ENCODE measurements at regions not wholly inside any gene's neighbourhood (a gene's known extent, or its start where the extent isn't known, plus 50 kb on each side); places are given as distances from the start of the nearest gene placed in this dataset.
"Not testable (repeated sequence)": the region's sequence is repeated elsewhere in the genome, so short reads cannot be mapped to it uniquely, and the experiment has no call there.

GRCh38 chr7:10521306-10521705 is 452.4 kb upstream of the PHF14 start:
- DNase-seq (no peak), ATAC-seq (no peak)
- intact Hi-C loops (cut with DNase I, micrococcal nuclease) = no loop called here

DNA sequence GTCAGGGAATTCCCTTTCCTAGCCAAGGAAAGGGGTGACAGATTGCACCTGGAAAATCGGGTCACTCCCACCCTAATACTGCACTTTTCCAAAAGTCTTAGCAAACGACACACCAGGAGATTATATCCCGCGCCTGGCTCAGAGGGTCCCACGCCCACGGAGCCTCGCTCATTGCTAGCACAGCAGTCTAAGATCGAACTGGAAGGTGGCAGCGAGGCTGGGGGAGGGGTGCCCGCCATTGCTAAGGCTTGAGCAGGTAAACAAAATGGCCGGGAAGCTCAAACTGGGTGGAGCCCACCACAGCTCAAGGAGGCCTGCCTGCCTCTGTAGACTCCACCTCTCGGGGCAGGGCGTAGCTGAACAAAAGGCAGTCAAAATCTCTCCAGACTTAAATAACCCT is 440.2 kb upstream of the PHF14 start:
- DNase-seq; ATAC-seq; intact Hi-C loops (cut with DNase I, micrococcal nuclease): not testable (repeated sequence)

DNA sequence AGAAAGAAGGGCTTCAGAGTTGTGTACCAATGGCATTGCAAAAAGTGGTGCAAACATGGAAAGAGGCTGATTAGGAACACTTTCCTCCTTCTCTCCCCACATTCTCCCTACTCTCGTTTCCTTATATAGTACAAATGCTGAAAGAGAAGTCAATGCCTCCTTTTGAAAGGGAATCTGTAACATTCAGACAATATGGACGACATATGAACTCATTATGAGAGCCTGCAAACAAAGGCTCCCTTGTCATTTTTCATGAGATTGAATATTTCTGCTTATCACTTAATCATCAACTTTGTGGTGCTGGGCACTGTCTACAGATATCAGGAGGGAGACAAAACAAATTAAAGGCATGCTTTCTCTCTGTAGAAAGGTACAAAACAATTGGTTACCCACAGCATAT is 437.1 kb upstream of the PHF14 start:
- ATAC-seq (no peak), DNase-seq (no peak)
- intact Hi-C loops (cut with DNase I, micrococcal nuclease) = no loop called here

- intact Hi-C loops (cut with DNase I, micrococcal nuclease) = no loop called here
- ATAC-seq (no peak), DNase-seq (no peak)
Observed at GRCh38 chr7:10537764-10538163, 435.9 kb upstream of the PHF14 start.

- DNase-seq = no peak
- ATAC-seq = no peak
- intact Hi-C loops (cut with DNase I, micrococcal nuclease) = no loop called here
Observed at GRCh38 chr7:10557375-10557774, 416.3 kb upstream of the PHF14 start.

DNA sequence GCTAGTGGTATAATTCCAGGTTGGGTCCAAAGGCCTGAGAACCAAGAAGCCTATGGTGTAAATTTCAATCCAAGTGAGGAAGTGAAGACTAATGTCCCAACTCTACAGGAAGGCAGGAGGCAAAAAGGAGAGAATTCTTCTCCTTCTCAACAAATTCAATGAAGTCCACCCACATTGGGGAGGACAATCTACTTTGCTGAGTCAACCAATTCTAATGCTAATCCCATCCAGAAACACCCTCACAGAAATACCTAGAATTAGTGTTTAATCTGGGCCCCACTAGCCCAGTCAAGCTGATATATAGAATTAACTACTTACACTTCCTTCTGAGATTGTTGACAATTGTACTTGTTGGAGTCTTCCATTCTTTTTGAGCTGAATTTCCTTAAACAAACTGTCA is 413.2 kb upstream of the PHF14 start:
- intact Hi-C loops (cut with DNase I, micrococcal nuclease) = no loop called here
- DNase-seq = no peak
- no peak for ATAC-seq

DNA sequence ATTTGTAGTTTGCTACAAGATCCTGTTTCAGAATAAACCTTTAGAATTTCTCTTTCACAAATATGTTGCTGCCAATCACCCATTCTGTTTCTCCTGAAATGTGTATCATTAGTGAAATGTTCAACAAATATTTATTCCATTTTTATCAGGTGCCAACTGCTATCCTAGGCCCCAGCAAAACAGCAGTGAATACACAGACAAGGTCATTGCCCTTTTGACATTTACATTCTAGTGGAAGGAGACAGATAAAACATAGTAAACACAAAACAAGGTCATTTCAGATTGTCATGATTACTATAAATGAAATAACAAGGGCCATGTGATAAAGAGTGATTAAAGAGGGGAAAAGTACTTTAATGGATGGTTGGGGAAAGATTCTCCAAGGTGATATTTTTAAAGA is 404.8 kb upstream of the PHF14 start:
- no peak for DNase-seq
- intact Hi-C loops (cut with DNase I, micrococcal nuclease) = no loop called here

GRCh38 chr7:10571759-10572158 is 401.9 kb upstream of the PHF14 start:
- DNase-seq = no peak
- intact Hi-C loops (cut with DNase I, micrococcal nuclease) = no loop called here

More for the DNA sequence above, 404.8 kb upstream of the PHF14 start:
- no peak for ATAC-seq

GRCh38 chr7:10577866-10578374 is 395.8 kb upstream of the PHF14 start:
- ATAC-seq = no peak
- intact Hi-C loops (cut with DNase I, micrococcal nuclease) = no loop called here

More at GRCh38 chr7:10571759-10572158, 401.9 kb upstream of the PHF14 start:
- ATAC-seq = no peak

GRCh38 chr7:10579561-10579960 is 394.1 kb upstream of the PHF14 start:
- DNase-seq = no peak
- no peak for ATAC-seq
- intact Hi-C loops (cut with DNase I, micrococcal nuclease) = no loop called here

More at GRCh38 chr7:10577866-10578374, 395.8 kb upstream of the PHF14 start:
- DNase-seq = no peak

DNA sequence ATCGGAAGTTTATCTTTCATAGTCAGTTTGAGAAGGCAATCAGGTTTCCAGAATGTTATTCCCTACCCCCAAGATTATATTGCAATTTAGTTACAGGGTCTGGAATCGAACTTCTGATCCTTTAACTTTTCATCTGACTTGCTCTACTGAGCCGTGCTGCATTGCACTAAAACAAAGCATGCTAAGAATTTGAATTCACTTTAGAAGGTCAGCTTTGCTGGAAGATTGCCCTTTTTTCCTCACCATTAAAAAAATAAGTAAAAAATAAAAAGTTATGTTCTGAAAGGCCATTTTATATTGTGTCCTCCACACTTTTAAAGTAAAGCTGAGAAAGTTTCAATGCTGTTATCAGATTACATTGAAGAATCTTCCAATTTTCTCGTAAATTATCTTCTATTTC is 388.8 kb upstream of the PHF14 start:
- DNase-seq (no peak), ATAC-seq (no peak)
- intact Hi-C loops (cut with DNase I, micrococcal nuclease) = no loop called here

DNA sequence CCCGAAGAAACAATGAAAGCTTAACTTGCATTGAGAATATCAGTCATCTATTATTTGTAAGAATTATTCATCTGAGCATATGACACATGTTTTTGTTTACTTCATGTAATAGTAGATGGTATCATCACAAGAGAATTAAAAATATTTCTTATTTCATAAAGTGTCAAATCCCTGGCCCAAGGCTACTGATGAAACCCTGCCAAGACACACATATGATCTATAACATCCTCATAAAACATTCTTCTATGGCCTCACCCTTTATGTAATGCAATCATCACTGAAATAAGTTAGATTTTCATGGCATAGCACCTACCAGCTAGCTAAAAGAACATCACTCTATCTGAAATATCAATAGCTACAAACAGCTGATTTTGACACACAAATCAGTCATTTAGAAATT is 385.6 kb upstream of the PHF14 start:
- intact Hi-C loops (cut with DNase I, micrococcal nuclease) = no loop called here
- ATAC-seq = no peak
- no peak for DNase-seq

DNA sequence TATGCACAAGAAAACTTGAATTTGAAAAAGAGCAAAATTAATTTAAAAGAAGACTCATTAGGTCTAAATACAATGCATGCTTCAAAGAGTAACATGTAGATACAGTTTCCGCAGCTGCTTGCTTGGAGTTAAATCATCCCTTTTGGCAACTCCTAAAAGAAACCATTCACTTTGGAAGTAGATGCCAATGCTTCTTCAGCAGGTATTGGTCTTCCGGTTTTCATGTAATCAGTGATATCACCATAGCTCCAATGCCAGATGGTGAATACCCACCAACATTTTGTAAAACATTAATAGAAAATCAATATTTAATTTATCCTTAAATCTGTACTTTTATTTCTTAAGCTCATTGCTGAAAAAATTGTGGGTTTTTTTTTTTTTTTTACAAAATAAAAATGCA is 381.1 kb upstream of the PHF14 start:
- ATAC-seq (no peak), DNase-seq (no peak)
- intact Hi-C loops (cut with DNase I, micrococcal nuclease) = no loop called here

GRCh38 chr7:10593080-10593479 is 380.6 kb upstream of the PHF14 start:
- DNase-seq = no peak

GRCh38 chr7:10596827-10597226 is 376.8 kb upstream of the PHF14 start:
- no peak for DNase-seq
- intact Hi-C loops (cut with DNase I, micrococcal nuclease) = no loop called here
- no peak for ATAC-seq

More at GRCh38 chr7:10593080-10593479, 380.6 kb upstream of the PHF14 start:
- intact Hi-C loops (cut with DNase I, micrococcal nuclease) = no loop called here
- no peak for ATAC-seq

DNA sequence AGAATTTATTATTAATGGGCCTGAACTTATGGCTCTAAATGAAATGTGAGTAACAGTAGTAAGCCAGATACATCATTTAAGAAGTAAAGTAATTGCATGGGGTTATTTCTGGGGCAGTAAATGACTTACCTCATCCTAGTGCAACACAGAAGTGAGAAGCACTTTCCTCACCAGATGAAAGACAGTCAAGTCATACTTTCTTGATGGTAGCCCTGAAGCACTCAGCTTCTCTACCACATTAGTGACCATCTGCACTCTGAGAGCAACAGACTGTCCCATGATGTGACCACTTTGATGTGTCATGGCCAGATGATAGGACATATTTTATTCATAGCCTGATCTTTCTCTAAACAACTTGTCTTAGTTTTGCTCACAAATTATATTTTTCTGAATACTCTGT is 369.5 kb upstream of the PHF14 start:
- intact Hi-C loops (cut with DNase I, micrococcal nuclease) = no loop called here
- ATAC-seq (no peak), DNase-seq (no peak)

DNA sequence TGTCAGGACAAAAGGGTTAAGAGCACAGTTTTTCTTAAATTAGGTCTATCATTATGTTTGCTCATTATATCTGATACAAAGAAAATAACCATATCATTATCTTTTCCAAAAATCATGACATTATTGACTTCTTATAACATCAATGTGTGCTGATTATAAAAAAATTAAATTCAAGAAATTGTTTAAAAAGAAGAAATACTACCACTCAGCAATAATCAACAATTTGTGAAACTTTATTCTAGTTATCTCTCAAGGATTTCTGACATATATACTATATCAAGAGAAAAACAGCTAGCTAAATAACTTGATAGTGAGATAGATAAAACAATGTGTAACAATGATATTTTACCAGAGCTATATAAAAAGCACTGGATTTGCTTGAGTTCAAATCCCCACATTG is 360.7 kb upstream of the PHF14 start:
- DNase-seq (no peak), ATAC-seq (no peak)
- intact Hi-C loops (cut with DNase I, micrococcal nuclease) = no loop called here

GRCh38 chr7:10618953-10619352 is 354.7 kb upstream of the PHF14 start:
- intact Hi-C loops (cut with DNase I, micrococcal nuclease) = no loop called here
- ATAC-seq = no peak
- DNase-seq = no peak

- no peak for ATAC-seq
- DNase-seq = no peak
- intact Hi-C loops (cut with DNase I, micrococcal nuclease) = no loop called here
Observed at GRCh38 chr7:10632712-10633111, 341.0 kb upstream of the PHF14 start.

GRCh38 chr7:10634239-10634638 is 339.4 kb upstream of the PHF14 start:
- ATAC-seq (no peak), DNase-seq (no peak)
- intact Hi-C loops (cut with DNase I, micrococcal nuclease) = no loop called here

DNA sequence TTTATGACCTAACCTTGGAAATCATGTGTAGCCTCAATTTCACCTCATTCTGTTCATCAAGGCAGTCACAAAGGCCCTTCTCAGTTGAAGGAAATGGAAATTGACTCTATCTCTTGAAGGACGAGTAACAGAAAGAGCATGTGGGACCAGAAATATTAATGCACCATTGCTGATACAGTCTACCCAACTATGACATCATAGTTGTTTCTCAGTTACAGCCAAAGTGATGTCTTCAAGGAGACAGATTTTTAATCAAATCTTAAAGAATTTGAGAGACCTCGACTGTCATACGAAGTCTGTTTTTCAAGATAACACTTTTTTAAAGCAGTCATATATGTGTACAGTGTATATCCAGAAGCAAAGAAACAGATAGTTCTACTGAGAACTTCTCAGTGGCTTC is 335.7 kb upstream of the PHF14 start:
- DNase-seq (no peak), ATAC-seq (no peak)
- intact Hi-C loops (cut with DNase I, micrococcal nuclease) = no loop called here

GRCh38 chr7:10643545-10643944 is 330.1 kb upstream of the PHF14 start:
- intact Hi-C loops (cut with DNase I, micrococcal nuclease) = no loop called here

More at GRCh38 chr7:10643545-10643944, 330.1 kb upstream of the PHF14 start:
- ATAC-seq = no peak
- no peak for DNase-seq

Data from left colon (tissue), 2 donors.